ENCODE measurements at regions not wholly inside any gene's neighbourhood (a gene's known extent, or its start where the extent isn't known, plus 50 kb on each side); places are given as distances from the start of the nearest gene placed in this dataset.

DNA sequence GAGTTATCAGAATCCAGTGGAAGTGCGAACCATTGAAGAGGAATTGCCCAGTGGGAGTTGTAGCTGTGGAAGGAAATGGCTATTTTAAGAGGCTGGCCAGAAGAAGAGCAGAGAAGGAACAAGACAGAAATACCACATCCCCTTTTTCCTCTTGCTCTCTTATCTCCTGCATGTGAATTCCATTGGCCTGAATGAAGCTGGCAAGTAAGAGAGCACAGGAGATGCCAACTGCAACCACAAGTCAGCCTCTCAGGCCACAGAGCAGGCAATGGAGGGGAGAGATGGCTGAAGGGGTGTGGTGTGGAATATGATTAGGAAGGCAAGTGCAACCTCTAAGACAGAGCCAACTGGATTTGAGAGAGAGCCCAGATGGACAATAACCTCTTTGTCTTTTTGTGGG is 362.7 kb upstream of the IMPG1 start:
- DNase-seq (ENCODE audit: low read depth, low spot score) = no peak

DNA sequence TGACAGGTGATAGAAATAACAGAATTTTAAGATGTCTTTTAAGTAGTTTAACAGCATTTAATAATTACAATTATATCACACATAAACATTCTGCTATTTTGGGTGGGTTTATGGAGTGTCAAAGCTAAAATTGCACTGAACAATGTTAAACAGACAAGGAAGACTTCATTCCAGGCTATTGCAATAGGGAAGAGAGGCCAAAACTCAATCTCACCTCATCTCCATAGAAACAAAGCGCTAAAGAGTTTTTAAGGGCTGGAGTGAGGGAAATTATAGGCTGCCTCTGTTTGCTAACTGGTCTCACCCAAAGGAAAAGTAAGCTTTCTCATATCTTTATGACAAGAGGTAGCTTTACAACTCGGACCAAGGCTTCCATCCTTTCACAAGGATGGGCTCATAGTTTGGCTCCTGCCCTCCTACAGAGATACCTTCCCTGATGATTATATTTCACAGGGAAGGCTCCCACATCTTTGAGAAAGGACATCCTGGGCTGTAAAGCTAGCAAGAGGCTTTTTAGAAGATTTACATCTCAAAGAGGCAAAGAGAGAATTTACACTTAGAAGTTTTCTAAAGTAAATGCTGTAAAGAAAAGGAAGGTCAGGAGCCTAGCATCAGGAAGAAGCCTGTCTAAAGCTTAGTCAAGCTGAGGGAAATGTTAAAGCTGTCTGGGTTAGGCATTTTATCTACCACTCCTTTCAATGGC is 350.2 kb upstream of the IMPG1 start:
- no peak for DNase-seq (ENCODE audit: low read depth, low spot score)

DNA sequence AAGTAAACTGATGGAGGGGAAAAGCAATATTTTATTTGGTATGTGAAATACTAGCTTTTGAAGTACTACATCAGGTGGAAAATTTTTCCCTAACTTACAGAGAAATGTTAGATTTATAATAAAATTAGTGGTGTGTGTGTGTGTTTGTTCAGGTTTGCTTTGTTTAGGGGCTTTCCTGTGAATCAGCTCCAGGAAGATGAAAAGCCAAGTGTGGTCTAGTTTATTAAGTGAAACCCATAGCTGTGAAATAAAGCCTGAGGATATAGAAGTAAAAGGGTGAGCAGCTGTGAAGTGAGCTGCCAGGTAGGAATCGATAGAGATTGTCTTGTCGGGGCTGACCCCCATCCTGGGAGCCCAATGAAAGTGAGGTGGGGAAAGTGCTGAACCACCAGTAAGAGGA is 347.6 kb upstream of the IMPG1 start:
- DNase-seq (ENCODE audit: low read depth, low spot score) = no peak

DNA sequence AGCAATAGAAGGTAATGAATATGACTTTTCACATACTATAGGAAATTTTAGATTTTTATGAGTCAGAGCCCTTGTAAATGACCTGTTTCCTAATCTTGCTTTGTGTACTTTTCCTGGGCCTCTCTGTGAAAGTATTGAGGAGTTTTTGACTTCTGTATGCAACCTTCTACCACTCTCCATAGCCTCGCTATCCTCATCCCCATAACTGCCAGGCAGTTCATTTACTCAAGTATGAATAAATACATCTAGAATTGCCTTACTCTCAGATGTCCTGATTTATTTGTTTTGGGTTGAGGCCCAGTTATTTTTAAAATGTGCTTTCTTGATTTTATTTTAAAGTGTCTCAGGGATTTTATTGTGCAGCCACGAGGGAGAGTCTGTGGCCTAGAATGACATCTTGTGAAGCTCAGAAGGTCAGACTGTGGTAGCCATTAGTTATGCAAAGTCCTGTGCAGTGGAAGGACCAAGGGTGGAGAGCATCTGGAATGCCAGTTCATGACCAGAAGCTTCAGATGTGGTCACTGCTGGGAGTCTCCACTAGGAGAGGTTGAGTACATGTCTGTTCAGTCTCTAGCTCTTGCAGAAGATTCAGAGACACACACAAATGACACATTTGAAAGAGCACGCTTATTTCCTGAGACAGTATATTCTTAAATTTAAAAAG is 346.2 kb upstream of the IMPG1 start:
- peak; percentile 3 for DNase-seq (ENCODE audit: low read depth, low spot score)

DNA sequence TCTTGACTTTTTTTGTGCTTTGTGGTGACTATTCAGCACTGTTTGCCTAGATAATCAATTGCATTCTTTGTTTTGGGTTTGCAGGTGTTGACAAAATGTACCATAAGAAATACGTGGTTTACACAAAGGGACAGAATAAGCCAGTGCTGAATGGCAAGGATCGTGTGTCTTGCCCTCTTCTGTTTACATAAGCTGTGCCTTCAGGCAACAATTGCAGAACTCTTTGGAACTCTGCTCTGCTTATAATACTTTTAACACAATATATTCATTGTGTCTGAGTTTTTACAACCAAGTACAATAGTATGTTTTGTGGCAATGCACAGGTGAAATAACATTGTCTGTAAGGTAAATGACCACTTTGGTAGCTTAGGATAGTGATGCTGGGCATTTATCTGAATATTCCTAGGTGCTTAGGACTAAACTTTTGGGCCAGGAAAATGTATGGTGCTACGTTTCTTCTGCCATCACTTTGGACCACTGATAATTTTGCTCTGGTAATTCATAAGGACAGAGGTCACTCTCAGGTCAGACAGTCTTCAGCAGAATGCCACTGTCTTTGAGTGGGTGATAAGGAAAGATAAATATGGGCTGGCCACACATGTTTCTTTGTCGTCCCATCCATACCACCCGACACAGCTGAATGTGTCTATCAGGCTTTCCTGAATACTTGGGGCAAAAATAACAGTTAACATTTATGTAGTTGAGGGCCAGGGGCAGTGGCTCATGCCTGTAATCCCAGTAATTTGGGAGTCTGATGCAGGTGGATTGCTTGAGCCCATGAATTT is 344.6 kb upstream of the IMPG1 start:
- DNase-seq (ENCODE audit: low read depth, low spot score) = no peak

DNA sequence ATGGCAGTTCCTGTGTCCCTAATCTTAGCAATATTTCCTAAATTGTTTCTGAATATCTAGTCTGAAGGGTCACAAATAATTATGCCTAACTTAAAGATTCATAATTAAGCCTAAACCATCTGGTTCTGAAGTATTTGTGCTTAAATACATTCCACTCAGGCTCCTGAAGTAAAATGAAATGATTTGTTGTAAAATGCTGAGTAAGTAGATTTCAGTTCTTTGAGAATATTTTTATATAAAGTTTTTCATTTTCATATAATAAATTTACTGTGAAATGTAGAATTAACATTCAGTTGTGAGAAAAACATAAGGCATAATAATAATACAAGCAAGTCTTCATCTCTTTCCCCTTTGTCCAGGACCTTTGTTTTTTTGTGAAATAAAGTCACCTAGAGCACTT is 330.6 kb upstream of the IMPG1 start:
- no peak for DNase-seq (ENCODE audit: low read depth, low spot score)

DNA sequence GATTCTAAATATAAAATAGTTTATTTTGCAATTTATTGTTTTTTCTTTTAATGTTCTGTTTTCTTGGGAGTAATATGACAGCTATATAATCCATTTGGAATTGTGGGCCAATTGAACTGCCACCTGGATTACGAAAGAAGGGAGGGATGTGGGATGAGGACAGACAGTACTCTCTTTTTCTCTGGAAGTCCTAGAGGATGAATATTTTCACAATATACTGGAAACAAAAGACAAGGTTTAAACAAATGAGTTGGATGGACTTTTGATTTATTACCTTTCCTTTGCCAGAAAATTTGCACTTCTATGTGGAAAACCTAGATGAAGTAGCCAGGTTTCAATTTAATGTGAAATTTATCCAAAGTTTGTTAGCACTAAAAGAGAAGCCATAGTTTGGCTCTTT is 325.5 kb upstream of the IMPG1 start:
- no peak for DNase-seq (ENCODE audit: low read depth, low spot score)

DNA sequence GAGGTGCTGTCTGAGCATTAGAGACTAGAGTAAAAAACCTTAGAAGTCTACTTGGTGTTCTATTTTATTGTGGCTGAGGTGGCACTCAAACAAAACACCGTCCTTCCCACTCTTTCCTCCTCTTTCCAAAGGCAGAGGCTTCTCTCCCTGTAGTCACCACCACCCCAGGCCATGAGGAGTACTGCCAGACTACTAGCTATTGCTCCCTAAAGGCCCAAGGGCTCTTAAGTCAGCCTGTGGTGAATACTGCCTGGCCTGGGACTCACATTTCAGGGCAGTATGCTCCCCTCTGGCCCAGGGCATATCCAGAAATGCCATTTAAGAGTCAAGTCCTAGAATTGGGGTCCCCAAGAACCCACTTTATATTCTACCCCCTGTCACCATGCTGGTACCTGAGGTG is 309.7 kb upstream of the IMPG1 start:
- DNase-seq (ENCODE audit: low read depth, low spot score) = no peak

DNA sequence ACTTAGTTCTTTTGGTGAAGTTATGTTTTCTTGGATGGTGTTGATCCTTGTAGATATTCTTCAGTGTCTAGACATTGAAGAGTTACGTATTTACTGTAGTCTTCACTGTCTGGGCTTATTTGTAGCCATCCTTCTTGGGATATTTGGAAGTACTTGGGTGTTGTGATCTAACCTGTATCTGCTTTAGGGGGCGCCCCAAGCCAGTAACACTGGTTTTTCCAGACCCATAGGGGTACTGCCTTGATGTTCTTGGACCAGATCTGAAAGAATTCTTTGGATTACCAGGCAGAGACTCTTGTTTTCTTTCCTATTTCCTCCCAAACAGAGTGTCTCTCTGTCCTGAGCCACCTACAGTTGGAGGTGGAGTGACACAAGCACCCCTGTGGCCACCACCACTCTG is 309.1 kb upstream of the IMPG1 start:
- DNase-seq (ENCODE audit: low read depth, low spot score) = no peak

DNA sequence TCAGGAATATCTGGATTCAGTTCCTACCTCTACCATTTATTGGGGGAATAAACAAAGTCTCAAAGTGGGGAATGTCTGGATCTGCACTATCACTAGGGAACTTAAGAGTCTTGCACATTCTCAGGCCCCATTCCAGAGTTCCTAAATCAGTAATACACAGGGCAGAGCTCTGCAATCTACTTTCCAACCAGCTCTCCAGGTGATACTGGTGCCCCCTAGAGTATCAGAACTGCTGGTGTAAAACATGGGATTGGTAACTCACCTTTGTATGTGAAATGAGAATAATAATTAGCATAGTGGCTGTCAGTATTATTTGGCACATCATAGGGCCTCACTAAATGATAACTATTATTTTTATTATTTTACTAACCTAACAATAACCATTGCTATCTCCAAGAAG is 278.8 kb upstream of the IMPG1 start:
- no peak for DNase-seq (ENCODE audit: low read depth, low spot score)

DNA sequence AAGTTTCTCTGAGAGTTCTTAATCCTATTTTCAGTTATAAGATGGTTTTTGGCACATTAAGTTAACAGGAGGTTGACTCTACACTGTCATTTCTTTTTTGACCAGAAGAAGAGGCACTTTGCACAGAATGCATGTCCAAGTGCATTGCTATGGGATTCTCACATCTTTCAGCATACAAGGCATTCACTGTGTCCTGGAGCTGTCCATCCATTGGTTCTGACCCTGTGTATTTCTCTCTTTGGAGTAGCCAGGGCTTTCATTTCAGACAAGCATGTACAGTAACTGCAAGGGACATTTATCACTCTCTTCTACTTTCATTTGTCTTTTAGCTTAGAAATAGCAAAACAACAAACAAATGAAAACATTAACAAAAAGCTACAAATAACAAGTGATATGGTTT is 275.1 kb upstream of the IMPG1 start:
- DNase-seq (ENCODE audit: low read depth, low spot score) = no peak

DNA sequence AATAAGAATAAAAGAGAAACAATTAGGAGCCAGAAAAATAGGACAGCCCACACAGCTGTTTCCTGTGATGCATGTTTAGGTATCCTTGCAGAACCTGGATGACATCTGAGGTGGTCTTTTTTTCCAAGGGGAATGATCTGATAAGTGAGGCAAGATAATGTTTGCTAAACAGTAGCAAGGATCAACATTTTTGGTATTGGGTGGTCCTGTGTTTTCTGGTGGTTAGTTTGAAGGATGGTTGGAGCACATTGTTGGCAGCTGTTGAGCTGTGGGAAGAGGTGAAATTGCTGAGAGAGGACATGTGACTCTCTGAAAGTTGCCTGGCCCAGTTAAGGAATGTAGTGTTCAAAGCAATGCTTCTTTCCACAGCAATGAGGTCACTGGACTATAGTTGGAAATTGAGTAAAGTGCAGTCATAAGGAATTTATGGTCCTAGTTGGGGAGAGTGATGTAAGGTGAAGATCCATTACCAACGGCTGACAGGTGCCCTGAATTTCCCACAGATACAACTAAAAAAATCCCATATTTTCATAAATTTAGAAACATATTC is 270.2 kb upstream of the IMPG1 start:
- no peak for DNase-seq (ENCODE audit: low read depth, low spot score)

DNA sequence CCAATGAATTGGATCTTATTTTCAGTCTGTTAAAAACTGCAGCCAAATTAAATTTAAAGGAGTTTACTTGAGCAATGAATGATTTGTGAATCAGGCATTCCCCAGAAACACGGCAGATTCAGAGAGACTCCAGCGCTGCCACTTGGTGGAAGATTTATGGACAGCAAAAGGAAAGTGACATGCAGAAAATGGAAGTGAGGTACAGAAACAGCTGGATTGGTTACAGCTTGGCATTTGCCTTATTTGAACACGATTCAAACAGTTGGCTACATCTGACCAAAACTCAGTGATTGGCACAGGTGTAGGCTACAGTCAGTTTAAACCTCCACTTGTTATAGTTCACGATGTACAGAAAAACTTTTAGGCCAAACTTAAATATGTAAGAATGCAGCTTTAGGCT is 257.6 kb upstream of the IMPG1 start:
- DNase-seq (ENCODE audit: low read depth, low spot score) = no peak

DNA sequence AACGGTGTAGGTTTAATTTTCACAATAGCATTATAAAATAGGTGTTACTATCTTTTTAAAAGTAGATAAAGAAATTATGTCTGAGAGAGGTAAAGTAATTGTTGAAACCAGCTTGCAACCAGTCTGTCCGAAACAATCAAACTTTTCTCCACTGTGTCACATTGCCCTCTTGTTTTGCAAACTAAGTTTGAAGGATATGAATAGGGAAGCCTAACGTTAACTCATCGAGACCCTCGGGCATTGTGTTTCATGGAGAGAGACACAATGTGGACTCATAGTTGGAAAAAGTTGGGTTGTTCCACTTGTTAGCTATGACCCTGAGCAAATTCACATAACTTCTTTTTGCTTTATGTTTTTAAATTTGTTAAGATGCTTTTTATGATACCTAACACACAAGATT is 254.4 kb upstream of the IMPG1 start:
- no peak for DNase-seq (ENCODE audit: low read depth, low spot score)

All from brain pericyte (primary cell).